ENCODE measurements at regions not wholly inside any gene's neighbourhood (a gene's known extent, or its start where the extent isn't known, plus 50 kb on each side); places are given as distances from the start of the nearest gene placed in this dataset.

- TF ChIP-seq CBFB (CRISPR knock-in tag; IDR thresholded peaks at IDR 0.05; ENCODE audit: low read depth), result no peak
- no peak for TF ChIP-seq RORB (CRISPR knock-in tag; IDR thresholded peaks at IDR 0.05)
These were observed 74.4 kb upstream of the RBMX start (continued) for GRCh38 chrX:136954930-136955329.

DNA sequence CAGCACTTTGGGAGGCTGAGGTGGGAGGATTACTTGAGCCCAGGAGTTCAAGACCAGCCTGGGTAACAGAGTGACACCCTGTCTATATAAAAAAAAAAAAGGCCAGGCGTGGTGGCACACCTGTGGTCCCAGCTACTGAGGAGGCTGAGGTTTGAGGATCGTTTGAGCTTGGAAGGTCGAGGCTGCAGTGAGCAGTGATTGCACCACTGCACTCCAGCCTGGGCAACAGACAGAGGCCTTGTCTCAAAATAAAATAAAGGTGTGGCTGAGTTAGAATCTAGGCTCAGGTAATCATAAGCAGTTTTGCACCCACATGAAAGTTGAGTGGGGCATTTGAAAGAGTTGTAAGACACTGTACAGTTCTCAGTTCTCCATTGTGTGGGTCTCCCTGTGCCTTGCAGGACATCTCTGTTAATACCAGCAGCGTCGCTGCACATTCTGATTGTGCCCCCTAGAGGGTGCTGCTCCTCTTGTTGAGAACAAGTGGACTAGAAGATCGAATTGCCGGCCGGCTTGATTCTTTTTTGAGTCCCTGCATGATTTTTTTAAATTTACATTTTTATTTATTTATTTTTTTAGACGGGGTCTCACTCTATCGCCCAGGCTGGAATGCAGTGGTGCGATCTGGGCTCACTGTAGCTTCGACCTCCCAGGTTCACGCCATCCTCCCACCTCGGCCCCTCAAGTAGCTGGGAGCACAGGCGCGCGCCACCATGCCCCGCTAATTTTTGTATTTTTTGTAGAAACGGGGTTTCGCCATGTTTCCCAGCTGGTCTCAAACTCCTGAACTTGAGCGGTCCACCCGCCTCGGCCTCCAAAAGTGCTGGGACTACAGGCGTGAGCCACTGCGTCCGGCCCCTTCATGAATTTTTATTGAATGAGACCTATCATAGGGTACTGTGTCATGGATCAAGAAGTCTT lies 73.6 kb upstream of the RBMX start:
- H3K4me3 Mint-ChIP-seq, result no peak overlapping the region
- no peak overlapping the region for H3K27ac Mint-ChIP-seq
- H3K4me1 Mint-ChIP-seq, result no peaks in the 10 kb centered on the region
- no peaks in the 10 kb centered on the region for H3K36me3 Mint-ChIP-seq
- TF ChIP-seq, protein P1, sequence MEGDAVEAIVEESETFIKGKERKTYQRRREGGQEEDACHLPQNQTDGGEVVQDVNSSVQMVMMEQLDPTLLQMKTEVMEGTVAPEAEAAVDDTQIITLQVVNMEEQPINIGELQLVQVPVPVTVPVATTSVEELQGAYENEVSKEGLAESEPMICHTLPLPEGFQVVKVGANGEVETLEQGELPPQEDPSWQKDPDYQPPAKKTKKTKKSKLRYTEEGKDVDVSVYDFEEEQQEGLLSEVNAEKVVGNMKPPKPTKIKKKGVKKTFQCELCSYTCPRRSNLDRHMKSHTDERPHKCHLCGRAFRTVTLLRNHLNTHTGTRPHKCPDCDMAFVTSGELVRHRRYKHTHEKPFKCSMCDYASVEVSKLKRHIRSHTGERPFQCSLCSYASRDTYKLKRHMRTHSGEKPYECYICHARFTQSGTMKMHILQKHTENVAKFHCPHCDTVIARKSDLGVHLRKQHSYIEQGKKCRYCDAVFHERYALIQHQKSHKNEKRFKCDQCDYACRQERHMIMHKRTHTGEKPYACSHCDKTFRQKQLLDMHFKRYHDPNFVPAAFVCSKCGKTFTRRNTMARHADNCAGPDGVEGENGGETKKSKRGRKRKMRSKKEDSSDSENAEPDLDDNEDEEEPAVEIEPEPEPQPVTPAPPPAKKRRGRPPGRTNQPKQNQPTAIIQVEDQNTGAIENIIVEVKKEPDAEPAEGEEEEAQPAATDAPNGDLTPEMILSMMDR (IDR thresholded peaks at IDR 0.05), result peak; percentile 45
- TF ChIP-seq FOXJ3 (CRISPR knock-in tag; IDR thresholded peaks at IDR 0.05; ENCODE audit: borderline replicate concordance), result no peak
- TF ChIP-seq, protein P2, sequence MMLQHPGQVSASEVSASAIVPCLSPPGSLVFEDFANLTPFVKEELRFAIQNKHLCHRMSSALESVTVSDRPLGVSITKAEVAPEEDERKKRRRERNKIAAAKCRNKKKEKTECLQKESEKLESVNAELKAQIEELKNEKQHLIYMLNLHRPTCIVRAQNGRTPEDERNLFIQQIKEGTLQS (CRISPR knock-in tag; conservative IDR thresholded peaks at IDR 0.05), result no peak
- TF ChIP-seq RELA (CRISPR knock-in tag; IDR thresholded peaks at IDR 0.05; ENCODE audit: borderline replicate concordance), result no peak
- ATAC-seq (peak; percentile 75), DNase-seq (ENCODE audit: low spot score) (peak; percentile 65)
- H3K9me3 Mint-ChIP-seq, result no peaks in the 10 kb centered on the region
- CTCF ChIA-PET, result interaction anchor here (0.6 to 1.1 kb wide), 5 partner anchors 84 to 1013 kb away, joined by 3 to 7 read pairs (median 4); no protein-coding TSS in a partner anchor
- POLR2A ChIA-PET, result no interaction called here
- no peaks in the 10 kb centered on the region for H3K27me3 Mint-ChIP-seq (ENCODE audit: low read depth)

DNA sequence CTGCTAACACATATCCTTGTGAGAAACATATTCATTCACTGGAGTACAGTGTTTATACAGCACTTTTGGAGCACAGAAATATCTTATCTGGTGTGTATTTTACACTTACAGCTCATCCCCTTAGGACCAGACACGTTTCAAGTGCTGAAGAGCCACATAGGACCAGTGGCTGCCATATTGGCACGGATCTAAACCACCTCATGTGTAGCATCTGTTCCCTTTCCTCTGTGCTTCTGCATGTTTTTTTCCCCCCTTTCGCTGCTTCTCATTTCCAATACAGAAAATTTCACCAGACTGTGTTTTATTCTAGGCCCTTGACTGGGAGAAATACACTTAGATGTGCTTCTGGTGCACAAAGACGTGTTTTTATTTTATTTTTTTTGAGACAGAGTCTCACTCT lies 69.7 kb upstream of the RBMX start:
- TF ChIP-seq ZNF396 (CRISPR knock-in tag; IDR thresholded peaks at IDR 0.05; ENCODE audit: borderline replicate concordance) (no peak), HMGA2 (CRISPR knock-in tag; IDR thresholded peaks at IDR 0.05) (no peak), FOXP1 (CRISPR knock-in tag; IDR thresholded peaks at IDR 0.05; ENCODE audit: borderline replicate concordance) (no peak), CREM (CRISPR knock-in tag; IDR thresholded peaks at IDR 0.05) (no peak), PRDM15 (CRISPR knock-in tag; IDR thresholded peaks at IDR 0.05) (no peak), KAT7 (CRISPR knock-in tag; IDR thresholded peaks at IDR 0.05; ENCODE audit: borderline replicate concordance) (no peak), ATF1 (CRISPR knock-in tag; IDR thresholded peaks at IDR 0.05) (no peak), RELA (CRISPR knock-in tag; IDR thresholded peaks at IDR 0.05; ENCODE audit: borderline replicate concordance) (no peak), ZNF317 (CRISPR knock-in tag; IDR thresholded peaks at IDR 0.05; ENCODE audit: borderline replicate concordance, low read depth) (no peak), FOXJ3 (CRISPR knock-in tag; IDR thresholded peaks at IDR 0.05; ENCODE audit: borderline replicate concordance) (no peak)
- Mint-ChIP-seq H3K4me1 (no peaks in the 10 kb centered on the region), H3K27me3 (ENCODE audit: low read depth) (no peaks in the 10 kb centered on the region), H3K36me3 (no peaks in the 10 kb centered on the region), H3K4me3 (no peak overlapping the region), H3K9me3 (no peaks in the 10 kb centered on the region), H3K27ac (no peak overlapping the region)
- CTCF ChIA-PET, result no interaction called here
- DNase-seq (ENCODE audit: low spot score) (no peak), ATAC-seq (no peak)
- POLR2A ChIA-PET, result no interaction called here
